ENCODE measurements at regions not wholly inside any gene's neighbourhood (a gene's known extent, or its start where the extent isn't known, plus 50 kb on each side); places are given as distances from the start of the nearest gene placed in this dataset.
"Not testable (repeated sequence)": the region's sequence is repeated elsewhere in the genome, so short reads cannot be mapped to it uniquely, and the experiment has no call there.

- no peak for DNase-seq
Measured at GRCh38 chr5:6105320-6105719, 273.0 kb downstream of the MED10 start.

DNA sequence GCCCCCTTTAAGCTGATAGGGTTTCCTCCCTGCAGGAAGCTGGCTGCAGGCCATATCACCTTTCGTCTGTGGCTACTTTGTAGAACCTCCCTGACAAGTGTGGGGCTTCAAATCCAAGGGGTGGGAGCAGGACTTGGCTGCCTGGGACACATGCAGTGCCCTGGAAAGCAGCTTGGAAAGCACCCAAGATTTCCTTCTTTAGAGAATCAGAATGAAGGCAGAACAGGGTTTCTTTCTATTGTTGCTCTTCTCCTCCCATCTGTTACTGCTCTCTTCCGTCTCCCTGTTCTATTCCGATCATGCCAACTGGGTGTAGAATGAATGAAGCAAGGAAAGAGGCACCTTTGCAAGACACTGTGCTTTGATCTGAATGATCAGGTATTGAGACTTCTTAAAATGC lies 282.2 kb downstream of the MED10 start:
- no peak for DNase-seq

DNA sequence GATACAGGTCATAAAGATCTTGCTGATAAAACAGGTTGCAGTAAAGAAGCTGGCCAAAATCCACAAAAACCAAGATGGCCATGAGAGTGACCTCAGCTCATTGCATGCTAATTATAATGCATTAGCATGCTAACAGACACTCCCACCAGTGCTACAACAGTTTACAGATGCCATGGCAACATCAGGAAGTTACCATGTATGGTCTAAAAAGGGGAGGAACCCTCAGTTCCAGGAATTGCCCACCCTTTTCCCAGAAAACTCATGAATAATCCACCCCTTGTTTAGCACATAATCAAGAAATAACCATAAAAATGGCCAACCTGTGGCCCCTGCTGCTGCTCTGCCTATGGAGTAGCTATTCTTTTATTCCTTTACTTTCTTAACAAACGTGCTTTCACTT lies 284.2 kb downstream of the MED10 start:
- not testable (repeated sequence) for DNase-seq

DNA sequence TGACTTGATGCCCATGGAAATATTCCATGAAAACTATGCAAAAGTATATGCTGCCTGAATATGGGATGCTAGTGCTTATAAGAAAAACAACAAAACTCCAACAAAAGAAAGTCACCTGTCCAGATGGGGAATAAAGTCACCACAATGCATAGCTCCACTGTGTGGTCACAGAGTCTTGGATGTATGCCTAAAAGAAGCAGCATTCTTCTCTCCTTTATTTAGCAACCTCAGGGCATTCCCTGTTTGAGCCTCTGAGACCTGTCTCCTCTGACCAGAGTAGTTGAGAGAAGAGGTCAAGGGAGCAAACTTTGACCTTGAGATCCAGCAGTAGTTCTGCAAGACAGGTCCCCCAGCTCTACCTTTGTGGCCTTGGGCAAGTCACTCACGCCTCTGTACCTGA lies 287.5 kb downstream of the MED10 start:
- DNase-seq: no peak

- no peak for DNase-seq
Measured at GRCh38 chr5:6090079-6090654, 288.2 kb downstream of the MED10 start.

GRCh38 chr5:6088706-6089105 lies 289.6 kb downstream of the MED10 start:
- no peak for DNase-seq

DNA sequence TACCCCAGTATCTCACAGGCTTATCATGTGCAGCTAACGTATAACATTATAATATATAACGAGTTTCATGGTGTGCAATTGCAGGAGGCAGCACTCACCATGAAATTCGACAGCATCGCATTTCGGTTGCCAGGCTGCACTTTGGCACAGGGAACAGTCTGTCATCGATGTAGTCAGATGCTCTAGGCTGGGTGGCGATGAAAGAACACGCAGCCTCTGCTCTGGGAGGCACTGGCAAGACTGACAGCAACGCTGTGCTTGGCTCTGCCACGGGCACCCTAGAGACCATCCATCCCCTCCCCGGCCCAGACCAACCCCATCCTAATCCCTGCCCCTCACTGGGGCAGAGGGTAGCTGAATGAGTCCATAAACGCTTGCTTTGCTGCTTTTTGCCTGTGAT lies 290.8 kb downstream of the MED10 start:
- no peak for DNase-seq

- no peak for DNase-seq
Measured at GRCh38 chr5:6086871-6087270, 291.5 kb downstream of the MED10 start.

- no peak for DNase-seq
Measured at GRCh38 chr5:6085341-6085860, 292.9 kb downstream of the MED10 start.

DNA sequence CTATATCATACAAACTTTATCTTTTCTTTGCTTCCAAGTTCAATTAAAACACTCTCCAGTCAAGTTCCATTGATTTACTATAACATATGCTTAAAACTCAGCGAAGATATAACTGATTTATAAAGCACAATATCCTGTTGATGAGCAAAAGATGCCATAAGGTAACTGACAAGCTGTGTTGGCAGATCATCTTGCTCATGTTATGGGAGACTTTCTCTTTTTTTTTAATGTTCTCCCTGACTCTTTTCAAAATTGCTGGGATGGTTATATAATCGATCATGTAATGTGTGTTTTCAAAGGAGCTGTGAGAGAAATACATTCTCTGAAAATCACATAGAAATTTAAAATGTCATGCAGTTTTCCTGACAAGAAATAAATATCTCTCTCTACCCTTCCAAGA lies 293.5 kb downstream of the MED10 start:
- no peak for DNase-seq

DNA sequence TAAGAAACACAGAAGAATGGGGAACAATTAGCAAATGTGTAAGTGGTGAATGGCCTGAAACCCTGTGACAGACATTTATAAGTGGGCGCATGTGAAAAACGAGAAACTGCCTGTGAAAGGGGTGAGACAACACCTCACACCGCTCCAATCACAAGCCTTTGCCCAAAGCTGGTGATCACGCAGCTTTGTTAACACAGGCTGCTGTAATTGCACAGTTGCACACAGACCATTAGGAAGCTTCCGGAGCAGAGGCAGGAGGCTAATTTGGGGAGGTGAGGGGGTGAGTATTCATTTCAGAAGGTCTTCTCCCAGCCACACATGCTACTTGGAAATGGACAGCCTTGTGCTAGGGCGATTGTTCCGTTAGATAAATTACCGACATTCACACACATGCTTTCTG lies 294.0 kb downstream of the MED10 start:
- no peak for DNase-seq

DNA sequence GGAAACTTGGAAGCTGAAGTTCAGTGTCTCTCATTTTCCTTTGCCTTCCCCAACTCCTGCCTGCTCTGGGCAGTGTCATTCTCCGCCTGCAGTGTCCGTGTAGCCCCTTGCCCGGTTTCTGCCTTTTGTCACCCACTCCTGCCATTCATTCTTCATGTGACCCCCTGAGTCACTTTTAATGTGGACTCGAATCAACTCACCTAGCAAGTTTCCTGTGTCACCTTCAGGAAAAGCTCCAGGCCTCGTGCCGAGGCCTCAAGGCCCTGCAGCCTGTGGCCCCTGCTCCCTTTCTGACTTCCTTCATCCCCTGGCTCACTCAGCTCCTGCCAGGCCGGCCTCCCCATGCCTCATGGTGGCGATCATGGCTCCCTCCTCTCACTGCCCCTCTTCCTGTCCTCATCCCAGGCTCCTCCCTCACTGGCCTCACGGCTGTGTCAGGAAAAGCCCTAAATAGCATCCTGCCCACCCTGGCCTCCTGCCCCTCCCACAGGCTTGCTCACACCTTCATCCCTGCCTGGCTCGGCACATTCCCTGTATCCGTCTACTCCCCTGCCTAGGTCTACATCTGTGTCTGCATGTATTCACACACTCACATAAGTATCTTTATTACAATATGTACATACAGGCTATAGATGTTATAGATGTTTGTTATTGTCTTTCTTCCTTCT lies 294.9 kb downstream of the MED10 start:
- no peak for DNase-seq

DNA sequence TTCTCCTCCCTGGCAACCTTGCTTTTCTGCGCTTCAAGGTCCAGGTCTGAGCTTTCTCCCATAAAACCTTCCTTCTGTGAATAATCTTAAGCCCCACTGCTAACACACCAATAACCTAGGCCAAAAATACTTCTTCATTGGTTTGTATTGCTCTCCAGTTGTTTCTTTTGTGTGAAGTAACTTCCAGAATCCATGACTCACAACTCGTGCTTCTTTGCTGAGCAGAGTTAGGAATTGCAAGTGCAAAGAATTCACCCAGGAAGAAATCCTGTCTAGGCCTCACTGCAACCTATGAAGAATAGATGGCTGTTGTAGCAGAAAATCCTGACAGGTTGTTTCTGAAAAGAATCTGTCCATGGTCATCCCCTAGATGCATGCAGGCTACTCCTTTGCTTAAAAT lies 295.7 kb downstream of the MED10 start:
- DNase-seq: no peak

DNA sequence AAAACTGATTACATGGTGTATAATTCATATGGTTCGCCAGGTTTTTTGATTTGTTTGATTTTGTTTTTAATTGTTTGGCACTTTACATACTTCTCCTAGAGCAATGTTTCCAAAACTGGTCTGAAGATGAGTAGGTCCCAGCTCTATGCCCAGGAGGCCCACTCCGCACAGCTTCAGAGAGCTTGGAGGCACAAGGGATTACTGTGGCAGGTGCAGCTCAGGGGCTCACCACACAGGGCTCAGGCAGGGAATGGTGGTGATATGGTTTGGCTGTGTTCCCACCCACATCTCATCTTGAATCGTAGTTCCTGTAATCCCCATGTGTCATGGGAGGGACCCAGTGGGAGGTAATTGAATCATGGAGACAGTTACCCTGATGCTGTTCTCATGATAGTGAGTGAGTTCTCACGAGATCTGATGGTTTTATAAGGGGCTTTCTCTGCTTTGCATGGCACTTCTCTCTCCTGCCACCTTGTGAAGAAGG lies 296.6 kb downstream of the MED10 start:
- DNase-seq: no peak

- DNase-seq: no peak
Measured at GRCh38 chr5:6080930-6081726, 297.2 kb downstream of the MED10 start.

DNA sequence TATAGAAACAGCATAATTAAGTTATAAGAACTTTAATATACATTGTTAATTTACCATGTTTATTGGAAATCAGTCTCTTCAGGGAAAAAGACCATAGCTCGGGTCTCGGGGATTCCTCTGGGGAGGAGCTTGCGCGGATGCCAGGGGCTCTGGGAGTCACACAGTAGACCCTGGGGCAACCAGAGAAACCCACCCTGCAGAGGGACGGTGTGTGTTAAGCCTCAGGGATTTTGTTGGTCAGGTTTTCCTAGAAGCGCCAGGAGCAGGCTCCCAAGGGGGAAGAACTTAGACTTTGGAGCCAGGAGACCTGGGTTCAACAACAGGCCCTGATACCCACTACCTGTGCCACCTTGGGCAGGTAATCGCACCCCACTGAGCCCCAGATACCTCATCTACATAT lies 297.9 kb downstream of the MED10 start:
- DNase-seq: no peak

DNA sequence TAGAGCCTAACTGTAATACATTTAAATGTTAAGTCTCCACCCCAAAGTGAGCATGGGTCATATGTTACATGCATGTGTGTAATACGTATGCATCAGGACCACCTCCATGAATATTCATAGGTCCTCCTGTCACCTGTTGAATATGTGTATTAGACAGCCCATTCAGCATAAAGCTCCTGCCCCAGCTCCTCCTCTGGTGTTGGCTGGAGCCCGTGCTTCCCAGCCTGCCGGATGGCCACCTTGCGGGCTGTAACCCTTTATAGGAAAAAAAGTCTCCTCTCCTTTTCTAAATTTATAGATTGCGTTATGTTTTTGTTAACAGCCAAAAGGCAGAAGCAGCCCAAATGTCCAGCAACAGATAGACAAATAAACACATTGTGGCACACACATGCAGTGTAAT lies 299.5 kb downstream of the MED10 start:
- DNase-seq: no peak

DNA sequence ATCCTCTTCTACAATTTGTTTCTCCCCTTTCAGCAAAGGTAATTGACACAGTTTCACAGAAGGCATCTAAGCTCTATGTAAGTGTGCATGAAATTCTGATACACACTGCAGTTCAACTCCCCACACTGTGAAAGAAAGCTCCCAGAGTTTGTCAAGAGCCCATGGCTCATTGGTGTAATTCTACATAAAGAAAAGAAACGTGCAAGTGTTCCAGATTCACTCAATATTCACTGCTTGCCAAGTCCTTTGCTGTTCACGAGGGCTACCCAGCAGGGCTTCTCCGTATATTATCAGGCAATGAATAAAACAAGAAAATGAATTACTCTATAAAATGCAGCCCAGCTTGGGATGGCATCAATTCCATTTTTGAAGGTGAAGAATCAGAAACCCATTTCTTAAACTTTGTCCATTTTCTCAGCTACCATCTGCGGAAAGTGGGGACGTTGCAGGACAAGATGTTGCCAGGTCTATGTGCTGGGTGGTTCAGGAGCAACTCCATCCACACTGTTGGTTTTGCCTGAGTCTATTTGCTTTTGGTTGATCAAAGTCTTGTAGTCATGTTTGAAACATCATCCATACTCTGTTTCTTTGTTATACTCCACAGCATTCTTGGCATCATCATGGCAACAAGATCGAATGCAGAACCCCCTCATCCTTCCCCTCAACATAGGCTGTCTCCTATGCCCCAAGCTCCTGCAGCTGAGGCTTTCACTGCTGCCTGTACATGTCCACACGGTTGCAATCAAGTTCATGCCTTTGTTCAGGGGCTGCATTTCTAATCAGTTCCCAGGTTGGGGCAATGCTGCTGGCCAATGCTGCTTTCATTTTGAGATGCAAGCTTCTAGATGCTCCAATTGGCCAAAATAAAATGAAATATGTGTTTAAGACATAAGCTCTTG lies 301.8 kb downstream of the MED10 start:
- no peak for DNase-seq

GRCh38 chr5:6072488-6072887 lies 305.9 kb downstream of the MED10 start:
- not testable (repeated sequence) for DNase-seq

DNA sequence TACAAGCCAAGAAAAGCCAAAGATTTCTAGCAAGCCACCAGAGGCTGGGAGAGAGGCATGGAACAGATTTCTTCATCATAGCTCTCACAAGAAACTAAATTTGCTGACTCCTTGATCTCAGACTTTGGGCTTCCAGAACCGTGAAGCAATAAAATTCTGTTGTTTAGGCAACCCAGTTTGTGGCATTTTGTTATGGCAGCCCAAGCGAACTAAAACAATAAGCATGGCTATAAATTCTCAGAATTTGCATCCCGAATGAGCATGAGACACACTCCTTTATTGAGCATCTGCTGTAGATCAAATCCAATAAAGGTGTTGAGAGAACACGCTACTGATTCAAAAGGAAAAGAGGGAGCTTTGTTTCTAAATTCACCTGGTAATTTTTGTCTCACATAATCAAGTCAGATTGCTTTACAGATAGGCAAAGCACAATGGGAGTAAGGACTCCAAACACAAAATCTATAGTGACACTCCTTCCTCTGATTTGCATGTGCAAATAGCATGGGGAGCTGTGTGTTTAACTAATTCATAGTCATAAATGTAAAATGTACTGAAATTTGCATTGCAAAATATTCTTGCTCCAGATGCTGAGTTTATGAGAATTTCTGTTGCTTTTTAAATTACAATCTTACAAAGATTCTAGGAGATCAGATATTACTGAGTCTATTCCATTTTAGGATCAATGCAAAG lies 308.7 kb downstream of the MED10 start:
- DNase-seq: no peak

DNA sequence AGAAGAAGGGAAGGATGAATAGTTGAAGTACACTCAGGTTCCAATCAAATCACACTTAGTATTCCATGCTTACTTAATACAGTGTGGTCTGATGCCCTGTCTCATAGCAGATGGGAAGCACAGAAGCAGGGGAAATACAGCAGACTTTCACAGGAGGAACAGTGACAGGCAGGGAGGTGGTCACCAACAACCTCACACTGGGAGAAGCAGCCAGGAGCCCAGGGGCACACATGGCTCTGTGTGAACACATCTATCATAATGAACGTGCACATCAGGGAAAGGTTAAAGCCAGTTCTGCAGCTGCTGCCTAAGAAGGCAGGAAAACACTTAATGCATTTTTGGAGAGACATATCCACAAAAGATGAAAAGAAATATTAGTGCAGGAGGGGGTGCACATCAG lies 312.3 kb downstream of the MED10 start:
- DNase-seq: no peak

GRCh38 chr5:6059137-6059800 lies 319.1 kb downstream of the MED10 start:
- no peak for DNase-seq
